Tibial artery (tissue), 4 donors: ENCODE measurements at regions not wholly inside any gene's neighbourhood (a gene's known extent, or its start where the extent isn't known, plus 50 kb on each side); places are given as distances from the start of the nearest gene placed in this dataset.

Experiments used
- DNase-seq, 2 donors: peaks; one replicate each; pipeline ENCODE4 v3.0.0-alpha.2; 2019
- H3K27ac ChIP-seq, 2 donors: fragments of 200-600 bp; sonication (generic) in 1 of 2; 1 replicate in 1 of 2; 2 replicates in 1 of 2; pipeline ENCODE4 v1.5.1; 2018 to 2019; ENCODE audit warnings: mild to moderate bottlenecking in 1 of 2
- H3K27me3 ChIP-seq, 2 donors: fragments of 200-600 bp; sonication (generic) in 1 of 2; one replicate each; pipeline versions ENCODE4 v1.5.1 to v1.6.0; 2016 to 2019
- H3K36me3 ChIP-seq, 3 donors: fragments of 200-600 bp; sonication (generic) in 2 of 3; one replicate each; pipeline ENCODE4 v1.5.1; 2016 to 2019; ENCODE audit warnings: mild to moderate bottlenecking in 2 of 3
- H3K4me1 ChIP-seq, 4 donors: fragments of 200-600 bp; sonication (generic) in 2 of 4; 1 replicate in 3 of 4; 2 replicates in 1 of 4; pipeline ENCODE4 v1.5.1; 2016 to 2019
- H3K4me3 ChIP-seq, 2 donors: fragments of 200-600 bp; sonication (generic) in 1 of 2; 1 replicate in 1 of 2; 2 replicates in 1 of 2; pipeline ENCODE4 v1.5.1; 2018 to 2019; ENCODE audit warnings: mild to moderate bottlenecking in 2 of 2
- H3K9me3 ChIP-seq, 3 donors: fragments of 200-600 bp; sonication (generic) in 1 of 3; one replicate each; pipeline ENCODE4 v1.5.1; 2016 to 2019
- intact Hi-C: fragments of 100-400 bp; cut with DNase I; formaldehyde crosslinking; loops from one replicate; pipeline ENCODE4 v1.15.0; 2023; ENCODE audit warnings: low total_unique reads
- TF ChIP-seq, protein P1 (sequence below), 2 experiments: fragments of 200-600 bp in 1 of 2; fragments of 450-650 bp in 1 of 2; IDR thresholded peaks; one replicate each; pipeline ENCODE4 v1.5.1; 2017 to 2019; ENCODE audit warnings: antibody characterized with exemption in 2 of 2, mild to moderate bottlenecking in 1 of 2, moderate library complexity in 1 of 2

DNA sequence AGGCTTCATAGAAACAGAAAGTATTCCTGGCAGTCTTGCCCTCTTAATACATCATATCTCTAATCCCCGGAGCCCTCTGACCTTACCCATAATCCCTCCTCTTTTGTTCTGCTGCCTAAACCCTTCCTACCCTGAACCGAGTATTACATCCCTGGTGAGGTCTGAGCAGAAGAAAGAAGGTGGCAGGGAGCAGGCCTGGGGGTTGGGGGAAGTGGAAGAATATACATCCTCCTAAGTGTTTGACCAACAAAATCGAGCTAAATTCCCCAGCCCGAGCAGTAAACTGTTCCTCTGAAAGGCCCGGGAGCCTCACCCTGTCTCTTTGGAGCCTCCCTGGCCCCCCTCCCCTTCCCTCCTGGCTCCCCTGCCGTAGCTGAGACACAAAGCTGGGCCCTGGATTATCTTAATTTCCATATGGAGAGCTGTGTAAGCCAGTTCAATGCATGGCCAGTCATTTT is 192.6 kb upstream of the LHX5 start:
- Histone ChIP-seq H3K36me3 (no peaks in the 10 kb centered on the region), H3K4me3 (no peak overlapping the region), H3K27me3 (peaks cover 0 to 25% of the 10 kb centered on the region in 2 donors), H3K27ac (no peak overlapping the region), H3K9me3 (no peaks in the 10 kb centered on the region), H3K4me1 (no peaks in the 10 kb centered on the region)
- TF ChIP-seq, protein P1, sequence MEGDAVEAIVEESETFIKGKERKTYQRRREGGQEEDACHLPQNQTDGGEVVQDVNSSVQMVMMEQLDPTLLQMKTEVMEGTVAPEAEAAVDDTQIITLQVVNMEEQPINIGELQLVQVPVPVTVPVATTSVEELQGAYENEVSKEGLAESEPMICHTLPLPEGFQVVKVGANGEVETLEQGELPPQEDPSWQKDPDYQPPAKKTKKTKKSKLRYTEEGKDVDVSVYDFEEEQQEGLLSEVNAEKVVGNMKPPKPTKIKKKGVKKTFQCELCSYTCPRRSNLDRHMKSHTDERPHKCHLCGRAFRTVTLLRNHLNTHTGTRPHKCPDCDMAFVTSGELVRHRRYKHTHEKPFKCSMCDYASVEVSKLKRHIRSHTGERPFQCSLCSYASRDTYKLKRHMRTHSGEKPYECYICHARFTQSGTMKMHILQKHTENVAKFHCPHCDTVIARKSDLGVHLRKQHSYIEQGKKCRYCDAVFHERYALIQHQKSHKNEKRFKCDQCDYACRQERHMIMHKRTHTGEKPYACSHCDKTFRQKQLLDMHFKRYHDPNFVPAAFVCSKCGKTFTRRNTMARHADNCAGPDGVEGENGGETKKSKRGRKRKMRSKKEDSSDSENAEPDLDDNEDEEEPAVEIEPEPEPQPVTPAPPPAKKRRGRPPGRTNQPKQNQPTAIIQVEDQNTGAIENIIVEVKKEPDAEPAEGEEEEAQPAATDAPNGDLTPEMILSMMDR (IDR thresholded peaks at IDR 0.05): no peak
- DNase-seq: no peak
- intact Hi-C loops: no loop called here

DNA sequence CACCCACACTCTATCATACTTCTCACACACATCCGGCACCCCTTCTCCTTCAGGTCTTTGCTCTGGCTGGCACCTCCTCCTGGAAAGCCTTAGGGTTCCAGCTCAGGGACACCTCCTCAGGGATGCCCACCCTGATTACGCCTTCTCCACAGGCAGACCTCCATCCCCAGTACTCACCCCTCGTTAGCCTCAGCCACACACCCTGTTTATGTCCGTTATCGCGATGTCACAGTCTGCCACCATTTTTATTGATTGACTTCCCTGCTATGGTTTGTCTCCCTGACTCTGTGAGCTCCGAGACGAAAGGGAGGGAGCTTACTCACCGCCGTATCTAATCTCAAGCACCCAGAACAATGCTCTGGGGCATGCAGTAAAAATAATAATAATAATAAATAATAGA is 191.7 kb upstream of the LHX5 start:
- H3K36me3 ChIP-seq: no peaks in the 10 kb centered on the region
- H3K27me3 ChIP-seq: peaks cover 0 to 17% of the 10 kb centered on the region in 2 donors
- H3K4me1 ChIP-seq: no peaks in the 10 kb centered on the region
- intact Hi-C loops: no loop called here
- no peak overlapping the region for H3K27ac ChIP-seq
- DNase-seq: no peak
- H3K4me3 ChIP-seq: no peak overlapping the region
- TF ChIP-seq, protein P1 (IDR thresholded peaks at IDR 0.05): no peak
- H3K9me3 ChIP-seq: no peaks in the 10 kb centered on the region

DNA sequence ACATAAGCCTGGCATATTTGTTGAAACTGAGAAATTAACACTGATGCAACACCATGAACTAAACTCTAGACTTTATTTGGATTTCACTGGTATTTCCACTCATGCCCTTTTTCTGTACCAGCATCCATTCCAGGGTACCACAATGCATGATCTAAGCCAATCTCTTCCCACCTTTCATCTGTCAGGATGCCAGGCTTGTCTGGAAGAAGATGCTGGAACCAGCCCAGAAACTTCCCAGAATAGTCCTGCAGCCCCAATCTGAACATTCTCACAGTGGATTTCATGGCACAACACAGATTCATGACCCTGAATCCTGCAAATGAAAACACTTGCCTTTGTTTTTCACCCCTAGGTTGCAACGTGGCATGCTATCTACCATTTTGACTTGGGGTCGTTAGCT is 189.3 kb upstream of the LHX5 start:
- H3K9me3 ChIP-seq: peaks cover 0 to 12% (median 9%) of the 10 kb centered on the region in 3 donors
- no peak overlapping the region for H3K4me3 ChIP-seq
- H3K36me3 ChIP-seq: no peaks in the 10 kb centered on the region
- no peaks in the 10 kb centered on the region for H3K4me1 ChIP-seq
- DNase-seq: no peak
- peaks cover 0 to 3% of the 10 kb centered on the region in 2 donors for H3K27me3 ChIP-seq
- TF ChIP-seq, protein P1 (IDR thresholded peaks at IDR 0.05): no peak
- intact Hi-C loops: no loop called here
- no peak overlapping the region for H3K27ac ChIP-seq

DNA sequence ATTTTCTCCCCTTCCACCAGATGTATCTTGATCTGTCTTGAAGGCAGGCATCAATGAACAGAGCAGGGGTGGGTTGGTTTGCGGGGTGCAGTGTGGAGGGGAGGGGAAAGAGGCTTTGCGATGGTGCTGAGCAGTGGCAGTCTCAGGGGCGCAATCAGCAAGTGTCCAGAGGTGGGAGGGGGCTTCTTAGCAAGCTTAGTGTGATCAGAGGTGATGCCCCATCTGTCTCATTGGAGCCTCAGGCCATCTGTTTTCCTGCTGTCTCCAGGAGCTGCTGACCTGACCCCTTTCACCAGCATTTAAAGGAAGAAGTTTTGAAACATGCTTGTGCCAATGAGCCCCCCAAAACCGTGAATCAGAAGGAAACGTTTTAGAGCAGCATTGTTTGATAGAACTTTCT is 187.7 kb upstream of the LHX5 start:
- peaks cover 0 to 27% (median 24%) of the 10 kb centered on the region in 3 donors for H3K9me3 ChIP-seq
- H3K4me3 ChIP-seq: no peak overlapping the region
- H3K36me3 ChIP-seq: no peaks in the 10 kb centered on the region
- no peak for DNase-seq
- H3K27me3 ChIP-seq: peaks cover 0 to 3% of the 10 kb centered on the region in 2 donors
- H3K27ac ChIP-seq: no peak overlapping the region
- TF ChIP-seq, protein P1 (IDR thresholded peaks at IDR 0.05): no peak
- intact Hi-C loops: no loop called here
- no peaks in the 10 kb centered on the region for H3K4me1 ChIP-seq

DNA sequence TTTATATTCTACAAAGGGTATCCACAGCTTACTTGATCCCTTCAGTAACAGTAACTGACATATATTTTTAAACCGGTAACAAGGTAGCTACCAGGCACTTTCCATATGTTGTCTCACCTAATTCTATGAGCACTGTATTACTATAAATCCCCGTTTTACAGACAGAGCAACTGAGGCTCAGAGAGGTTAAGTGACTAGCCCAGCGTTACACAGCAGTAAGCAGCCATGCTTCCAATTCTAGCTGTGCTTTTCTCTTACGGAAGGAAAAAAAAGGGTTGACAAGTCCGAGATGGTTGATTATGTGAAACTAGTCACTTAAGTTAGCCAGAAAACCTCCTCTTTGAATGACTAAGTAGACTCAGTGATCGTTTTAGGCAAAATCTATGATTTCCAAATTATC is 187.3 kb upstream of the LHX5 start:
- Histone ChIP-seq H3K27me3 (peaks cover 0 to 3% of the 10 kb centered on the region in 2 donors), H3K27ac (no peak overlapping the region), H3K4me1 (no peaks in the 10 kb centered on the region), H3K36me3 (no peaks in the 10 kb centered on the region), H3K4me3 (no peak overlapping the region), H3K9me3 (peaks cover 0 to 28% (median 28%) of the 10 kb centered on the region in 3 donors)
- no peak for DNase-seq
- TF ChIP-seq, protein P1 (IDR thresholded peaks at IDR 0.05): no peak
- intact Hi-C loops: no loop called here
